Gastroesophageal sphincter (tissue), 4 donors: ENCODE measurements at regions not wholly inside any gene's neighbourhood (a gene's known extent, or its start where the extent isn't known, plus 50 kb on each side); places are given as distances from the start of the nearest gene placed in this dataset.

ENCODE experiments used
- ATAC-seq: fragments of 150-250 bp; one replicate; pipeline ENCODE4 v1.9.1; 2016; ENCODE audit warnings: mild to moderate bottlenecking, moderate library complexity
- H3K27ac ChIP-seq, 4 donors: fragments of 200-600 bp; sonication (generic) in 3 of 4; 1 replicate in 3 of 4; 2 replicates in 1 of 4; pipeline ENCODE4 v1.5.1; 2016 to 2019
- H3K27me3 ChIP-seq: fragments of 200-600 bp; sonication (generic); one replicate; pipeline ENCODE4 v1.5.1; 2019
- H3K36me3 ChIP-seq, 2 donors: fragments of 200-600 bp; sonication (generic); one replicate each; pipeline ENCODE4 v1.5.1; 2019; ENCODE audit warnings: control low read depth in 1 of 2
- H3K4me1 ChIP-seq, 3 donors: fragments of 200-600 bp; sonication (generic); 1 replicate in 2 of 3; 2 replicates in 1 of 3; pipeline ENCODE4 v1.5.1; 2016 to 2019; ENCODE audit warnings: control low read depth in 2 of 3
- H3K4me3 ChIP-seq, 2 donors: fragments of 200-600 bp; sonication (generic); one replicate each; pipeline ENCODE4 v1.5.1; 2019; ENCODE audit warnings: mild to moderate bottlenecking in 1 of 2, moderate library complexity in 1 of 2
- H3K9me3 ChIP-seq, 3 donors: fragments of 200-600 bp; sonication (generic); one replicate each; pipeline ENCODE4 v1.5.1; 2017 to 2019; ENCODE audit warnings: control low read depth in 2 of 3
- EP300 ChIP-seq: sonication (generic); formaldehyde crosslinking; IDR thresholded peaks from one replicate; pipeline ENCODE4 v1.6.1; 2017; ENCODE audit warnings: antibody characterized with exemption, mild to moderate bottlenecking
- POLR2A ChIP-seq, 2 donors: fragments of 450-650 bp; IDR thresholded peaks; one replicate each; pipeline ENCODE4 v1.6.1; 2017; ENCODE audit warnings: antibody characterized with exemption in 2 of 2, mild to moderate bottlenecking in 2 of 2, moderate library complexity in 1 of 2
- POLR2AphosphoS5 ChIP-seq: sonication (generic); formaldehyde crosslinking; IDR thresholded peaks from one replicate; pipeline ENCODE4 v1.6.1; 2017; ENCODE audit warnings: antibody characterized with exemption
- WGBS, 2 donors: methylation state at CpG; one replicate each; pipeline ENCODE4 v1.1.5; 2018; ENCODE audit warnings: low coverage in 1 of 2; 5-methylcytosine and 5-hydroxymethylcytosine counted together
- TF ChIP-seq, protein P1 (sequence below), 4 experiments: fragments of 200-600 bp in 2 of 4; fragments of 450-650 bp in 2 of 4; sonication (generic) in 1 of 4; IDR thresholded peaks; one replicate each; pipeline ENCODE4 v1.5.1; 2017 to 2019; ENCODE audit warnings: antibody characterized with exemption in 4 of 4, mild to moderate bottlenecking in 2 of 4, moderate library complexity in 2 of 4

DNA sequence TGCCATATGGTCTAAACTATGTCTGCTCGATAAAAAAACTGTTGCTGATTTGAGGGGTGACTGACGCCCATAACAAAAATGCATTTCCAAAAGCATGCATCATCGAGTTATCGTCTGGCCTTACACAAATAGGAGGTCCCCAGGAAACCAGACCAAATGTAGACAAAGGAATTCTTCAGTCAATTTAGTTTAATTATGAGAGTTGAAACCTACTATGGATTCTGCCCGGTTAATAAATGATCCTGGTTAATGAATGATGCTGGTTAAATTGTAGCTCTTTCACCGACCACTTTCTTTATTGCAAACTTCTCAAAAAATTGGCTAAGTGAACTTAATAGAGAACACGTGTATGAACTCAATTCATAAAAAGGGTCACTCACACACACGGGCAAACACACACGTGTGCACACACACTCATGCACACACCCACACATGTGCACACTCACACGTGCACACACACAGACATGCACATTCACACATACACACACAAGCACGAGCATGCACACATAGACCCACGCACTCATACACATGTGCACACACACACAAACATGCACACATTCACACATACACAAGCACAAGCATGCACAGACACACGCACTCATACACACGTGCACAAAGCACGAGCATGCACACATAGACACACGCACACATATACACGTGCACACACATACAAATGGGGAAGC is 59.0 kb upstream of the SALL3 start:
- no peak for TF ChIP-seq POLR2A (IDR thresholded peaks at IDR 0.05)
- no peak for TF ChIP-seq EP300
- TF ChIP-seq, protein P1, sequence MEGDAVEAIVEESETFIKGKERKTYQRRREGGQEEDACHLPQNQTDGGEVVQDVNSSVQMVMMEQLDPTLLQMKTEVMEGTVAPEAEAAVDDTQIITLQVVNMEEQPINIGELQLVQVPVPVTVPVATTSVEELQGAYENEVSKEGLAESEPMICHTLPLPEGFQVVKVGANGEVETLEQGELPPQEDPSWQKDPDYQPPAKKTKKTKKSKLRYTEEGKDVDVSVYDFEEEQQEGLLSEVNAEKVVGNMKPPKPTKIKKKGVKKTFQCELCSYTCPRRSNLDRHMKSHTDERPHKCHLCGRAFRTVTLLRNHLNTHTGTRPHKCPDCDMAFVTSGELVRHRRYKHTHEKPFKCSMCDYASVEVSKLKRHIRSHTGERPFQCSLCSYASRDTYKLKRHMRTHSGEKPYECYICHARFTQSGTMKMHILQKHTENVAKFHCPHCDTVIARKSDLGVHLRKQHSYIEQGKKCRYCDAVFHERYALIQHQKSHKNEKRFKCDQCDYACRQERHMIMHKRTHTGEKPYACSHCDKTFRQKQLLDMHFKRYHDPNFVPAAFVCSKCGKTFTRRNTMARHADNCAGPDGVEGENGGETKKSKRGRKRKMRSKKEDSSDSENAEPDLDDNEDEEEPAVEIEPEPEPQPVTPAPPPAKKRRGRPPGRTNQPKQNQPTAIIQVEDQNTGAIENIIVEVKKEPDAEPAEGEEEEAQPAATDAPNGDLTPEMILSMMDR (IDR thresholded peaks at IDR 0.05) = no peak
- no peak for TF ChIP-seq POLR2AphosphoS5
- Histone ChIP-seq H3K9me3 (no peaks in the 10 kb centered on the region), H3K27ac (no peak overlapping the region), H3K4me1 (no peaks in the 10 kb centered on the region), H3K36me3 (no peaks in the 10 kb centered on the region), H3K27me3 (peaks cover 28% of the 10 kb centered on the region), H3K4me3 (no peak overlapping the region)
- no peak for ATAC-seq
- 81 to 87% methylated on average over 15 of the region's 17 CpGs for WGBS, 2 donors

DNA sequence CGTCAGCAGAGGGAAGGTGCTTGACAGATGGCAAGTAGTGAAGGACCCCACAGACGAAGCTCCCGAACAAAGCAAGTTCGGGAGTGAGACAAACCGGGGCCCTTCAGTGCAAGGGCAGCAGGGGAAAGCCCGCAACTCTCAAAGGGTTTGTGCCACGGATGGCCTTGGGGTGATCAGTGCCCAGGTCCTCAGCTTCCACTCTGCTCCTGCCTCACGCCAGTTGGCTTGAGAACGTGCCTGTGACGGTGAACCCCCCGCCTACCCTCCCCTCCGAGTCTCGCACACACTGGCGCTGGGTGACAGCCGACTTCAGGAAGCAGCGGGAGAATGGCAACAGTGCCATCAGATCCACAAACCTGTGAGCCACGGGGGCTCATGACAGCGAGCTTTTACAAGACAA is 56.8 kb upstream of the SALL3 start:
- WGBS, 2 donors = 75 to 88% methylated on average over 2 to 6 of the region's 18 CpGs
- Histone ChIP-seq H3K9me3 (no peaks in the 10 kb centered on the region), H3K4me3 (no peak overlapping the region), H3K4me1 (no peaks in the 10 kb centered on the region), H3K36me3 (no peaks in the 10 kb centered on the region), H3K27ac (no peak overlapping the region), H3K27me3 (peaks cover 24% of the 10 kb centered on the region)
- ATAC-seq = no peak
- TF ChIP-seq POLR2A (IDR thresholded peaks at IDR 0.05) (no peak), EP300 (no peak)
- TF ChIP-seq, protein P1 (IDR thresholded peaks at IDR 0.05) = no peak

DNA sequence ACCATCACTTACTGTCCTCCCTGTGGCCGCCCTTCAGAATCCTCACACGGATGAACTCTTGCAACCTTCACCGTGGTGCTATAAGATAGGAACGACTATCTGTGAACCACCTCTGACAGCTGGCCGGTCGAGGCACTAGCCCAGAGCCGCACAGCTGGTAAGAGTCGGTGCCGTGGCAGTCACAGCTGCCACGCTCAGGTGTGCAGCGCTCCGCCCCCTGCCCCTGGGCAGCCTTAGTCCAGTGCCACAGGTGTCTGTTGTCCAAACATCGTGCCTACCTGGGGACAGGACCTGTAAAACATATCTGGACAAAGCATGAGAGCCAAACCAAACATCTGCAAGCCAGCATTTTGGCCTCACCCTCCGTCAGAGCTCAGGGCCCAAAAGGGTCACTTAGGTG is 55.3 kb upstream of the SALL3 start:
- Histone ChIP-seq H3K4me1 (no peaks in the 10 kb centered on the region), H3K36me3 (no peaks in the 10 kb centered on the region), H3K27ac (no peak overlapping the region), H3K4me3 (no peak overlapping the region), H3K9me3 (no peaks in the 10 kb centered on the region), H3K27me3 (peaks cover 24% of the 10 kb centered on the region)
- TF ChIP-seq EP300 (no peak), POLR2A (IDR thresholded peaks at IDR 0.05) (no peak), POLR2AphosphoS5 (no peak)
- TF ChIP-seq, protein P1 (IDR thresholded peaks at IDR 0.05) = no peak
- ATAC-seq = no peak
- 81% methylated on average over 6 of the region's 14 CpGs; no CpG with 5 or more reads in 1 of the 2 donors for WGBS, 2 donors

- H3K36me3 ChIP-seq = no peaks in the 10 kb centered on the region
- H3K4me1 ChIP-seq = no peaks in the 10 kb centered on the region
- no peak overlapping the region for H3K4me3 ChIP-seq
- ATAC-seq = no peak
- no peaks in the 10 kb centered on the region for H3K9me3 ChIP-seq
- H3K27ac ChIP-seq = no peak overlapping the region
- TF ChIP-seq POLR2AphosphoS5 (no peak), POLR2A (IDR thresholded peaks at IDR 0.05) (no peak), EP300 (no peak)
- TF ChIP-seq, protein P1 (IDR thresholded peaks at IDR 0.05) = no peak
- 83% methylated on average over 11 of the region's 43 CpGs; no CpG with 5 or more reads in 1 of the 2 donors for WGBS, 2 donors
- H3K27me3 ChIP-seq = peaks cover 24% of the 10 kb centered on the region
These were observed 54.7 kb upstream of the SALL3 start for GRCh38 chr18:78924786-78925540.
